Liver (tissue), 3 donors: ENCODE measurements at regions not wholly inside any gene's neighbourhood (a gene's known extent, or its start where the extent isn't known, plus 50 kb on each side); places are given as distances from the start of the nearest gene placed in this dataset.

Source experiments
- EGR1 ChIP-seq, 2 donors: IDR thresholded peaks; 2 replicates each; pipeline ENCODE4 v1.6.1; 2016 to 2018; ENCODE audit warnings: antibody characterized with exemption in 2 of 2, low read depth in 2 of 2
- GABPA ChIP-seq, 2 donors: IDR thresholded peaks in 1 of 2; conservative IDR thresholded peaks in 1 of 2; 2 replicates each; pipeline ENCODE4 v1.6.1; 2016; ENCODE audit warnings: antibody characterized with exemption in 2 of 2, mild to moderate bottlenecking in 1 of 2, moderate library complexity in 1 of 2
- JUND ChIP-seq, 2 donors: IDR thresholded peaks; 2 replicates each; pipeline ENCODE4 v1.6.1; 2016; ENCODE audit warnings: antibody characterized with exemption in 2 of 2
- RAD21 ChIP-seq, 2 donors: IDR thresholded peaks; 2 replicates each; pipeline ENCODE4 v1.6.1; 2016; ENCODE audit warnings: antibody characterized with exemption in 2 of 2, mild to moderate bottlenecking in 2 of 2
- RXRA ChIP-seq, 2 donors: IDR thresholded peaks; 2 replicates each; pipeline ENCODE4 v1.6.1; 2017 to 2018; ENCODE audit warnings: antibody characterized with exemption in 2 of 2, mild to moderate bottlenecking in 1 of 2
- TAF1 ChIP-seq: conservative IDR thresholded peaks from 2 replicates; pipeline ENCODE4 v1.6.1; 2016; ENCODE audit warnings: antibody characterized with exemption, mild to moderate bottlenecking
- TF ChIP-seq, protein P1 (sequence below): fragments of 150-350 bp; IDR thresholded peaks from 2 replicates; pipeline ENCODE4 v1.5.1; 2017; ENCODE audit warnings: improper control_type of control experiment, low read depth, low read length; ENCODE audit not compliant: missing input control
- TF ChIP-seq, protein P2 (sequence below): IDR thresholded peaks from 2 replicates; pipeline ENCODE4 v1.6.1; 2016; ENCODE audit warnings: antibody characterized with exemption, mild to moderate bottlenecking
- TF ChIP-seq, protein P3 (sequence below): IDR thresholded peaks from 2 replicates; pipeline ENCODE4 v1.6.1; 2016; ENCODE audit warnings: antibody characterized with exemption
- TF ChIP-seq, protein P4 (sequence below): IDR thresholded peaks from 2 replicates; pipeline ENCODE4 v1.6.1; 2016; ENCODE audit warnings: antibody characterized with exemption
- TF ChIP-seq, protein P5 (sequence below): IDR thresholded peaks from 2 replicates; pipeline ENCODE4 v1.6.1; 2016; ENCODE audit warnings: antibody characterized with exemption
- donor health status: healthy.
- donor health status: healthy.

DNA sequence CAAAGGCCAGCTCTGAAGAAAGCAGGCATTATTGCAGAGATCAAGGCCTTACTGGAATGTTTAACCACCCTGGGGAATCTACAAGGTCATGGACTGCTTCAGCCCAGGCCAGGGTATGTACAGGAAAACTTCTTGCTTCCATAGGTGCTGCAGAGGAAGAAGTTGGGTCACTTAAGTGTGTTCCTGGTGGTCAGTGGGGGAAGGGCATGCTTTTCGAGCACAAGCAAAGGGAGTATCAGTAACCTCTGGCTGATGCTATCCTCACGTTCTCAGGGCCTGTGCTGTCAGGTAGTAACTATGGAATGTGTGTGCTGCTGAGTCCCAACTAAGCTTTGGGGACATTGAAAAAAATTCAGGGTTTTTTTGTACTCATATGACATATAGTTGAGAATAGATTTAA is 234.0 kb upstream of the SP4 start:
- TF ChIP-seq, protein P1, sequence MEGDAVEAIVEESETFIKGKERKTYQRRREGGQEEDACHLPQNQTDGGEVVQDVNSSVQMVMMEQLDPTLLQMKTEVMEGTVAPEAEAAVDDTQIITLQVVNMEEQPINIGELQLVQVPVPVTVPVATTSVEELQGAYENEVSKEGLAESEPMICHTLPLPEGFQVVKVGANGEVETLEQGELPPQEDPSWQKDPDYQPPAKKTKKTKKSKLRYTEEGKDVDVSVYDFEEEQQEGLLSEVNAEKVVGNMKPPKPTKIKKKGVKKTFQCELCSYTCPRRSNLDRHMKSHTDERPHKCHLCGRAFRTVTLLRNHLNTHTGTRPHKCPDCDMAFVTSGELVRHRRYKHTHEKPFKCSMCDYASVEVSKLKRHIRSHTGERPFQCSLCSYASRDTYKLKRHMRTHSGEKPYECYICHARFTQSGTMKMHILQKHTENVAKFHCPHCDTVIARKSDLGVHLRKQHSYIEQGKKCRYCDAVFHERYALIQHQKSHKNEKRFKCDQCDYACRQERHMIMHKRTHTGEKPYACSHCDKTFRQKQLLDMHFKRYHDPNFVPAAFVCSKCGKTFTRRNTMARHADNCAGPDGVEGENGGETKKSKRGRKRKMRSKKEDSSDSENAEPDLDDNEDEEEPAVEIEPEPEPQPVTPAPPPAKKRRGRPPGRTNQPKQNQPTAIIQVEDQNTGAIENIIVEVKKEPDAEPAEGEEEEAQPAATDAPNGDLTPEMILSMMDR = no peak
- TF ChIP-seq, protein P2, sequence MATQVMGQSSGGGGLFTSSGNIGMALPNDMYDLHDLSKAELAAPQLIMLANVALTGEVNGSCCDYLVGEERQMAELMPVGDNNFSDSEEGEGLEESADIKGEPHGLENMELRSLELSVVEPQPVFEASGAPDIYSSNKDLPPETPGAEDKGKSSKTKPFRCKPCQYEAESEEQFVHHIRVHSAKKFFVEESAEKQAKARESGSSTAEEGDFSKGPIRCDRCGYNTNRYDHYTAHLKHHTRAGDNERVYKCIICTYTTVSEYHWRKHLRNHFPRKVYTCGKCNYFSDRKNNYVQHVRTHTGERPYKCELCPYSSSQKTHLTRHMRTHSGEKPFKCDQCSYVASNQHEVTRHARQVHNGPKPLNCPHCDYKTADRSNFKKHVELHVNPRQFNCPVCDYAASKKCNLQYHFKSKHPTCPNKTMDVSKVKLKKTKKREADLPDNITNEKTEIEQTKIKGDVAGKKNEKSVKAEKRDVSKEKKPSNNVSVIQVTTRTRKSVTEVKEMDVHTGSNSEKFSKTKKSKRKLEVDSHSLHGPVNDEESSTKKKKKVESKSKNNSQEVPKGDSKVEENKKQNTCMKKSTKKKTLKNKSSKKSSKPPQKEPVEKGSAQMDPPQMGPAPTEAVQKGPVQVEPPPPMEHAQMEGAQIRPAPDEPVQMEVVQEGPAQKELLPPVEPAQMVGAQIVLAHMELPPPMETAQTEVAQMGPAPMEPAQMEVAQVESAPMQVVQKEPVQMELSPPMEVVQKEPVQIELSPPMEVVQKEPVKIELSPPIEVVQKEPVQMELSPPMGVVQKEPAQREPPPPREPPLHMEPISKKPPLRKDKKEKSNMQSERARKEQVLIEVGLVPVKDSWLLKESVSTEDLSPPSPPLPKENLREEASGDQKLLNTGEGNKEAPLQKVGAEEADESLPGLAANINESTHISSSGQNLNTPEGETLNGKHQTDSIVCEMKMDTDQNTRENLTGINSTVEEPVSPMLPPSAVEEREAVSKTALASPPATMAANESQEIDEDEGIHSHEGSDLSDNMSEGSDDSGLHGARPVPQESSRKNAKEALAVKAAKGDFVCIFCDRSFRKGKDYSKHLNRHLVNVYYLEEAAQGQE = no peak
- no peak for TF ChIP-seq GABPA (IDR thresholded peaks at IDR 0.05 in 1 of 2, conservative IDR thresholded peaks at IDR 0.05 in 1 of 2)
- no peak for TF ChIP-seq TAF1
- TF ChIP-seq RXRA (IDR thresholded peaks at IDR 0.05) = no peak
- TF ChIP-seq RAD21 (IDR thresholded peaks at IDR 0.05) = no peak
- TF ChIP-seq JUND (IDR thresholded peaks at IDR 0.05) = no peak
- TF ChIP-seq EGR1 (IDR thresholded peaks at IDR 0.05; ENCODE audit: low read depth in 2 of 2) = no peak
- TF ChIP-seq, protein P3, sequence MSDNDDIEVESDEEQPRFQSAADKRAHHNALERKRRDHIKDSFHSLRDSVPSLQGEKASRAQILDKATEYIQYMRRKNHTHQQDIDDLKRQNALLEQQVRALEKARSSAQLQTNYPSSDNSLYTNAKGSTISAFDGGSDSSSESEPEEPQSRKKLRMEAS = no peak
- TF ChIP-seq, protein P4, sequence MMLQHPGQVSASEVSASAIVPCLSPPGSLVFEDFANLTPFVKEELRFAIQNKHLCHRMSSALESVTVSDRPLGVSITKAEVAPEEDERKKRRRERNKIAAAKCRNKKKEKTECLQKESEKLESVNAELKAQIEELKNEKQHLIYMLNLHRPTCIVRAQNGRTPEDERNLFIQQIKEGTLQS = no peak
- TF ChIP-seq, protein P5, sequence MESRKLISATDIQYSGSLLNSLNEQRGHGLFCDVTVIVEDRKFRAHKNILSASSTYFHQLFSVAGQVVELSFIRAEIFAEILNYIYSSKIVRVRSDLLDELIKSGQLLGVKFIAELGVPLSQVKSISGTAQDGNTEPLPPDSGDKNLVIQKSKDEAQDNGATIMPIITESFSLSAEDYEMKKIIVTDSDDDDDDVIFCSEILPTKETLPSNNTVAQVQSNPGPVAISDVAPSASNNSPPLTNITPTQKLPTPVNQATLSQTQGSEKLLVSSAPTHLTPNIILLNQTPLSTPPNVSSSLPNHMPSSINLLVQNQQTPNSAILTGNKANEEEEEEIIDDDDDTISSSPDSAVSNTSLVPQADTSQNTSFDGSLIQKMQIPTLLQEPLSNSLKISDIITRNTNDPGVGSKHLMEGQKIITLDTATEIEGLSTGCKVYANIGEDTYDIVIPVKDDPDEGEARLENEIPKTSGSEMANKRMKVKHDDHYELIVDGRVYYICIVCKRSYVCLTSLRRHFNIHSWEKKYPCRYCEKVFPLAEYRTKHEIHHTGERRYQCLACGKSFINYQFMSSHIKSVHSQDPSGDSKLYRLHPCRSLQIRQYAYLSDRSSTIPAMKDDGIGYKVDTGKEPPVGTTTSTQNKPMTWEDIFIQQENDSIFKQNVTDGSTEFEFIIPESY = no peak
